DMS153 treated with DMSO at 0.1 percent for 48 hours (cell line): ENCODE measurements at regions not wholly inside any gene's neighbourhood (a gene's known extent, or its start where the extent isn't known, plus 50 kb on each side); places are given as distances from the start of the nearest gene placed in this dataset.
"Not testable (repeated sequence)": the region's sequence is repeated elsewhere in the genome, so short reads cannot be mapped to it uniquely, and the experiment has no call there.

Source experiments
- DNase-seq: peaks from one replicate; lab custom pipeline; 2025; ENCODE audit not compliant: unreplicated experiment; lab: John Stamatoyannopoulos, UW

GRCh38 chr11:44387825-44388224, 77.9 kb upstream of the ALX4 start:
- DNase-seq: no peak

DNA sequence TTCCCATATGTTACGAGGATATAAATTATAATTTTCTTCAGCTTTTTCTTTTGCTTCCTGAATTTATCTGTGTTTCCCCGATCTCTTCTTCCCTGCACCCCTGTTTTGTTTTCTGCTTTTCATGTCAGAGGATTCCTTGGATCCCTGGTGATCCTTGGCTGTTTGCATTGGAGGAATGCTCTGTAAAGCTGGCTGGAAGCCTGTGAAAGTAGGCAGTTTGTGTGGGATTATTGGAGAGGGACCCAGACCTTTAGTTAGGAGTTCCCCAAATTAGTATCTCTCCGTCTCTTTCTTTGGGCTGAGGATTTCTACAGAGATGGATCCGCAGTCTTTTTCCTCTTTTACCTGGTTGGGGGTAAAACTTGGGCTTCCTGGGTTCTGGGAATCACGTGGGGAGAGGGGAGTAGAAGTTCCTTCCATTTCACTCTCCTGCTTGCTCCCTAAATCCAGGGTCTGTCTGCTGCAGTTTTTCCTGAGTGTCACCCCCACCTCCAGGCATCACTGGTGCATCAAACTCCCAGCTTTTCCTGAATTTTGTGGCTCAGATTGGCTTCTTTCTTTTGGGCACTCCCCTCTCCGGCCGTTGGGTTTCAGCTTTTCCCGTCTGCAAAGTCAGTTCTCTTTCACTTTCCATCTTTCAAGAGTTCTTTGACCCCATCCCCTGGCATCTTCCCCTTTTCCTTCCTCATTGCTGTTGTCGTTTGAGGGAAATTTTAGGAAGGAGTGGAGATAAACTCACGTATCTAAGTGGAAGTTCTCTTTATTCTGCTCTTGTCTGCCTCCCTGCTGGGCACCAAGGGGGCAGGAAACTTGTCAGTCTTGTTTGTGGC, 79.1 kb upstream of the ALX4 start:
- DNase-seq: no peak

- no peak for DNase-seq
These were observed 80.1 kb upstream of the ALX4 start for GRCh38 chr11:44389963-44390605.

GRCh38 chr11:44391004-44391403, 81.1 kb upstream of the ALX4 start:
- not testable (repeated sequence) for DNase-seq

DNA sequence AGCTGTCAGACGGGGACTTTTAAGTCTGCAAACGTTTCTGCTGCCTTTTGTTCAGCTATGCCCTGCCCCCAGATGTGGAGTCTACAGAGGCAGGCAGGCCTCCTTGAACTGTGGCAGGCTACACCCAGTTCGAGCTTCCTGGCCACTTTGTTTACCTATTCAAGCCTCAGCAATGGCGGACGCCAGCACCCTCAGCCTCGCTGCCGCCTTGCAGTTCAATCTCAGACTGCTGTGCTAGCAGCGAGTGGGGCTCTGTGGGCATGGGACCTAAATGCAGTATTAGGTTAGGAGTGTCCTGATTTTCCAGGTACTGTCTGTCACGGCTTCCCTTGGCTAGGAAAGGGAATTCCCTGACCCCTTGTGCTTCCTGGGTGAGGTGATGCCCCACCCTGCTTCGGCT, 86.8 kb upstream of the ALX4 start:
- not testable (repeated sequence) for DNase-seq

- DNase-seq: no peak
These were observed 87.7 kb upstream of the ALX4 start for GRCh38 chr11:44397586-44398178.

- DNase-seq: no peak
These were observed 88.5 kb upstream of the ALX4 start for GRCh38 chr11:44398266-44399030.

GRCh38 chr11:44399968-44400367, 90.0 kb upstream of the ALX4 start:
- no peak for DNase-seq

GRCh38 chr11:44400431-44400830, 90.5 kb upstream of the ALX4 start:
- no peak for DNase-seq

DNA sequence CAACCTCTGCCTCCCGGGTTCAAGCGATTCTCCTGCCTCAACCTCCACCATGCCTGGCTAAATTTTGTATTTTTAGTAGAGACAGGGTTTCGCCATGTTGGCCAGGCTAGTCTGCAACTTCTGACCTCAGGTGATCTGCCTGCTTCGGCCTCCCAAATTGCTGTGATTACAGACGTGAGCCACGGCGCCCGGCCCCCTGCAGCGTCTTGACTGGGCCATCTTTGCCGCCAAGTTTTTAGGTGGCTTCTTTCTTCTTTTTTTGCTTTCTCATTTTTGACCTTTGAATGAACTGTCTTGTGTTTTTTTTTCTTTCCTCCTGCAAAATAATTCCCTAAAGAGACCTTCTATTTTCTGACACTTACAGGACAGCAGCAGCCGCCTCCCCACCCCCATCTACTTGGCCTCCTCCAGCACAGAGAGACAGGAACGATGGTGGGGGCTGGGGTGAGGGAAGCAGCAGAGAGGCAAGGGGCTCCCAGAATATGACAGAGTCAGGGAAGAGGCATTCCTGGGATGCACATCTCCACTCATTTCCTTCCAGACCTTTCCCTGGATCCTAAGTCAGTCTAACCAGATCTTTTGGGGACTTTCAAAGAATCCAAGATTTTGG, 92.6 kb upstream of the ALX4 start:
- DNase-seq: no peak

DNA sequence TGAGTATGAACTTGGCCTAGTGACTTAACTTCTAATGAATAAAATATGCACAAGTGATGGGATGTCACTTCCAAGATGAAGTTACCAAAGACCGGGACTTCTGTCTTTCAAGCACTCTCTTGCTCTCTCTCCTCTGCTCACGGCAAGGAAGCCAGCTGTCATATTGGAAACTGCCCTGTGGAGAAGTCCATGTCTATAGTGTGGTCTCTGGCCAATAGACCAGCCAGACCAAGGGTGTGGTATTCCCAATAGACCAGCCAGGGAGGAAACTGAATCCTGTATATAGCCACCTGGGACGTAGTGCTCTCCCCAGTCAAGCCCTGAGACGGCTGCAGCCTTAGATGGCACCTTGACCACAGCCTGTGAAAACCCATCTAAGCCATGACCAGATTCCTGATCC, 93.2 kb upstream of the ALX4 start:
- no peak for DNase-seq

- no peak for DNase-seq
These were observed 93.8 kb upstream of the ALX4 start for GRCh38 chr11:44403587-44404273.

GRCh38 chr11:44404301-44404700, 94.4 kb upstream of the ALX4 start:
- DNase-seq: no peak

DNA sequence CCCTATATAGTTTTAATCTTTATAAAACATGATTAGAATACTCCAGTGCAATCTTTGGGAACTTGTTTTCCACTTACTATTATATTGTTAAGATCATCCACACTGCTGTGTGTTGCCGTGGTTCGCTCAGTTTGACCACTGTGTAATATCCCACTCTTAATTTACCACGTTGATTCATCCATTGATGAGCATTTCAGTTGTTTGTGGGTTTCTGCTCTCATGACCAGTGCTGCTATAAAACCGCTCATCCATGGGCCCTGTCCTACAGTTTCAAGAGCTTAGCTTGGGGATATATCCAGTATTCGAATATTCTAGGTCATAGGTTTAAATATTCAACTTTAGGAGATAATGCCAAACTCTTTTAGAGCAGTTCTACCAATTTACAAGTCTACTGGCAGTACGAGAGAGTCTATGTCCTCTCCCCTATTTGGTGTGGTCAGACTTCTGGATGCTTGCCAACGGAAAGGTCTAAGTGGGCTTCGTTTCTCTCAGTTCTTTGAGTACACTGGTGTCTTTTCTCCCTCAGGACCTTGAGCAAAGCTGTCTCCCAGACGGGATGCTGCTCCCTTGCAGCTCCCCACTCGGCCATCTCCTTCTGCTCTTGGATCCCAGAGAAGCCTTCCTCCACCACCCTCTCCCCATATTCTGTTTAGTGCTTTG, 94.9 kb upstream of the ALX4 start:
- DNase-seq: no peak

GRCh38 chr11:44407211-44407996, 97.5 kb upstream of the ALX4 start:
- DNase-seq: no peak

- DNase-seq: no peak
These were observed 98.2 kb upstream of the ALX4 start for GRCh38 chr11:44408141-44408540.

DNA sequence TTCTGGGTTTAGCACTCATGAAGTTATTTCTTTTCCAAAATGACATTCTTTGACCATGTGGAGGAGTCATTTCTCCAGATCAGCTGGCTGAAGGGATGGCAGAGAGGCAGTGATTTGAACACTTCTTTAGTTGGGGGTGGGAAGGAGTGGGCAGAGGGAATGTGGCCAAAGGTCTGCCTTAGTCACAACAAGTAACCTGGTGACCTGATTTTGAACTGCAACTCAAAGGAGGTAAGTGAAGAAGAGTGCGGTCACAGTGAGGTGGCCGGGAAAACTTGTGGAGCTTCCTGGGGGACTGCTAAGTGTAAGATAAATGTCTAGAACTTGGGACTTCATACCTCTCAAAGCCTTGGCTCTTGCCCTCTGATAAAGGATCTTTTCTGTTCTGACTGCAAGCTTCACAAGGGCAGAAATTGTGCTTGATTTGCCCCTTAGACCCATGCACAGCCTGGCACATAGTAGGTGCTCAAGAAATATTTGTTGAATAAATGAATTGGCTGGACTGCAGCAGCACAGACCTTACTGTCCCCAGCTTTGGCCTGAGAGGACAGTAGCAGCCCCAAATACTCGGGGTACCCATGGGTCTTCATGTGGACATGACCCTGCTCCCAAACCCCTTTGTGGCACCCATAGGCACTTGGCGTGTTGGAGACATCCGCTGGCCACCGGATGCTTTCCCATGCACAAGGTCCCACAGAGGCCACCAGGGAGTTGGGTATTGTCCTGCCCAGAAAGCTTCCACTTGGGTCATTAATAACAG, 99.0 kb upstream of the ALX4 start:
- DNase-seq: no peak

DNA sequence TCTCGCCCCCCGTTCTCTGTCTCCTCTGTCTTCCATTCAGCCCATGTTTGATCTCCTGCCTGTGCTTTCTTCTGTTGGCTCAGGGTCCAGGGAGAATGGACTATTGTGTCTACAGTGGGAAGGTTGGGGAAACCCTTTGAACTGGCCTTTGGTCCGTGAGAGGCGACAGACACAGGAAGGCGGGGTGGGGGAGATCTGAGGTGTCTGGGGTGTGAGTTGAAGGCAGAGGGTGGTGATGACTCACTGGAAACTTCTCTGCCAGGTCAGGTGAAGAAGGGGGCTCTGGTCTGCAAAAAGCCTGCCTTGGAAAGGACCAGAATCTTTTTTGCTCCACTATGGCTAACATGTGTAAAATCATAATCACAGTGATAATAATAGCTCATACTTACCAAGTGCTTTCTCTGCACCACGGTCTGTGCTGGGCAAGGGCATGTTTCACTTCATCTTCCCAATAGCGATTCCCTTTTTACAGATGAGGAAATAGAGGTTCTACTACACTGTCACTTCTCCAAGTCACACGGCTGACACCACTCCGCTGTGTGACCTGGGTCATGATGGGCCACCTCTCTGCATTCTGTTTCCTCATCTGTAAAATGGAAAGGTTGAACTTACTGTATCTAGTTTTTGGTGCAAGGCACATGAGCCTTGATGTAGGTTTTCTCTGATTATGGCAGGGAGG, 99.8 kb upstream of the ALX4 start:
- no peak for DNase-seq
